DMS153 treated with DMSO at 0.1 percent for 48 hours (cell line): ENCODE measurements at regions not wholly inside any gene's neighbourhood (a gene's known extent, or its start where the extent isn't known, plus 50 kb on each side); places are given as distances from the start of the nearest gene placed in this dataset.
"Not testable (repeated sequence)": the region's sequence is repeated elsewhere in the genome, so short reads cannot be mapped to it uniquely, and the experiment has no call there.

Experiments used
- DNase-seq: peaks from one replicate; lab custom pipeline; 2025; ENCODE audit not compliant: unreplicated experiment; lab: John Stamatoyannopoulos, UW

- no peak for DNase-seq
These were observed 1466.0 kb upstream of the C9orf72 start for GRCh38 chr9:29039258-29039657.

- no peak for DNase-seq
These were observed 1469.8 kb upstream of the C9orf72 start for GRCh38 chr9:29043072-29043471.

GRCh38 chr9:29044959-29045358 lies 1471.7 kb upstream of the C9orf72 start:
- no peak for DNase-seq

- DNase-seq = no peak
These were observed 1486.8 kb upstream of the C9orf72 start for GRCh38 chr9:29060041-29060440.

GRCh38 chr9:29062446-29062845 lies 1489.2 kb upstream of the C9orf72 start:
- no peak for DNase-seq

GRCh38 chr9:29063031-29063430 lies 1489.8 kb upstream of the C9orf72 start:
- no peak for DNase-seq

- DNase-seq = no peak
These were observed 1492.9 kb upstream of the C9orf72 start for GRCh38 chr9:29066141-29066640.

- no peak for DNase-seq
These were observed 1495.2 kb upstream of the C9orf72 start for GRCh38 chr9:29068461-29068860.

GRCh38 chr9:29069376-29069775 lies 1496.1 kb upstream of the C9orf72 start:
- DNase-seq = no peak

- DNase-seq = no peak
These were observed 1504.9 kb upstream of the C9orf72 start for GRCh38 chr9:29078063-29078666.

- DNase-seq = no peak
These were observed 1527.5 kb upstream of the C9orf72 start for GRCh38 chr9:29100762-29101161.

GRCh38 chr9:29104166-29104565 lies 1530.9 kb upstream of the C9orf72 start:
- DNase-seq = not testable (repeated sequence)

GRCh38 chr9:29118555-29118954 lies 1545.3 kb upstream of the C9orf72 start:
- DNase-seq = no peak

GRCh38 chr9:29126783-29127182 lies 1553.5 kb upstream of the C9orf72 start:
- DNase-seq = no peak

- no peak for DNase-seq
These were observed 1556.5 kb upstream of the C9orf72 start for GRCh38 chr9:29129763-29130162.

- no peak for DNase-seq
These were observed 1571.2 kb upstream of the C9orf72 start for GRCh38 chr9:29144476-29144875.

- no peak for DNase-seq
These were observed 1577.3 kb upstream of the C9orf72 start for GRCh38 chr9:29150606-29151005.

- DNase-seq = no peak
These were observed 1587.6 kb upstream of the C9orf72 start for GRCh38 chr9:29160763-29161353.

- DNase-seq = no peak
These were observed 1600.9 kb upstream of the C9orf72 start for GRCh38 chr9:29174136-29174535.

GRCh38 chr9:29176231-29176630 lies 1603.0 kb upstream of the C9orf72 start:
- DNase-seq = no peak

GRCh38 chr9:29176786-29177185 lies 1603.5 kb upstream of the C9orf72 start:
- DNase-seq = no peak

- DNase-seq = no peak
These were observed 1610.7 kb upstream of the C9orf72 start for GRCh38 chr9:29183971-29184370.

GRCh38 chr9:29188771-29189170 lies 1615.5 kb upstream of the C9orf72 start:
- not testable (repeated sequence) for DNase-seq
